OCI-LY7 (cell line): ENCODE measurements at regions not wholly inside any gene's neighbourhood (a gene's known extent, or its start where the extent isn't known, plus 50 kb on each side); places are given as distances from the start of the nearest gene placed in this dataset.

Experiments
- BruUV-seq: library from RNA; stranded (reverse); fragments of 400-500 nt; replicated peaks from 2 replicates; lab custom pipeline; 2021; lab: Mats Ljungman, UMichigan
- CTCF ChIA-PET: fragments of 300-600 bp; sonication (Branson Sonifier 250); formaldehyde crosslinking; loops from one replicate; lab custom pipeline; 2022; ENCODE audit warnings: antibody characterized with exemption; ENCODE audit not compliant: unreplicated experiment; lab: Charles Lee
- POLR2A ChIA-PET: fragments of 300-600 bp; sonication (Branson Sonifier 250); formaldehyde crosslinking; loops from one replicate; lab custom pipeline; 2022; ENCODE audit warnings: antibody characterized with exemption; lab: Charles Lee
- DNase-seq: peaks from one replicate; pipeline ENCODE4 v3.0.0-alpha.2; 2015; ENCODE audit warnings: low spot score
- H2AFZ ChIP-seq: fragments of 200-600 bp; sonication (generic), shearing (Covaris generic); 2 replicates; pipeline ENCODE4 v1.6.1; 2014; ENCODE audit warnings: mild to moderate bottlenecking, antibody characterized with exemption, low read length, moderate library complexity
- H3K27ac ChIP-seq: fragments of 200-600 bp; sonication (generic); 2 replicates; pipeline ENCODE4 v1.5.1; 2014; ENCODE audit warnings: mixed run types, low read depth, mild to moderate bottlenecking, moderate library complexity, low read length, inconsistent platforms; ENCODE audit not compliant: poor library complexity, severe bottlenecking
- H3K36me3 ChIP-seq: fragments of 200-600 bp; sonication (generic); 2 replicates; pipeline ENCODE4 v1.6.1; 2014; ENCODE audit warnings: mild to moderate bottlenecking, antibody characterized with exemption, low read length, moderate library complexity, mixed read lengths; ENCODE audit not compliant: insufficient read depth
- H3K4me1 ChIP-seq: fragments of 200-600 bp; sonication (generic); 2 replicates; pipeline ENCODE4 v1.5.1; 2014; ENCODE audit warnings: mild to moderate bottlenecking, low read length; ENCODE audit not compliant: insufficient read depth, poor library complexity, severe bottlenecking
- H3K4me2 ChIP-seq: fragments of 200-600 bp; sonication (generic); 2 replicates; pipeline ENCODE4 v1.6.1; 2014; ENCODE audit warnings: mild to moderate bottlenecking, low read length
- H3K4me3 ChIP-seq: fragments of 200-600 bp; sonication (generic); 2 replicates; pipeline ENCODE4 v1.5.1; 2014; ENCODE audit warnings: mild to moderate bottlenecking, low read depth, low read length; ENCODE audit not compliant: poor library complexity, severe bottlenecking
- H3K79me2 ChIP-seq: fragments of 200-600 bp; sonication (generic); 2 replicates; pipeline ENCODE4 v1.6.1; 2016; ENCODE audit warnings: low read depth, mild to moderate bottlenecking, low read length, moderate library complexity, mixed read lengths; ENCODE audit not compliant: insufficient read depth
- H3K9me2 ChIP-seq: fragments of 200-600 bp; sonication (generic); 2 replicates; pipeline ENCODE4 v1.6.1; 2016; ENCODE audit warnings: mild to moderate bottlenecking, low read length, mixed read lengths; ENCODE audit not compliant: insufficient read depth
- H3K9me3 ChIP-seq: fragments of 200-600 bp; sonication (generic); 2 replicates; pipeline ENCODE4 v1.6.1; 2014; ENCODE audit warnings: mild to moderate bottlenecking, mixed run types, low read length, mixed read lengths
- H4K20me1 ChIP-seq: fragments of 200-600 bp; sonication (generic); 2 replicates; pipeline ENCODE4 v1.6.1; 2014; ENCODE audit warnings: mild to moderate bottlenecking, antibody characterized with exemption, low read length, moderate library complexity, mixed read lengths; ENCODE audit not compliant: insufficient read depth
- CTCF ChIP-seq: fragments of 200-600 bp; sonication (generic); conservative IDR thresholded peaks from 2 replicates; pipeline ENCODE4 v1.5.1; 2014; ENCODE audit warnings: mild to moderate bottlenecking, antibody characterized with exemption, low read length, moderate library complexity, mixed read lengths
- EZH2phosphoT487 ChIP-seq: fragments of 200-600 bp; sonication (generic); IDR thresholded peaks from 2 replicates; pipeline ENCODE4 v1.6.1; 2018; ENCODE audit warnings: low read depth, borderline replicate concordance, mild to moderate bottlenecking, mixed run types, antibody characterized with exemption, low read length, moderate library complexity, mixed read lengths
- intact Hi-C: fragments of 100-400 bp; cut with micrococcal nuclease; formaldehyde crosslinking; loops from one replicate; pipeline ENCODE4 v1.10.0; 2022; ENCODE audit not compliant: unreplicated experiment

- Histone ChIP-seq H3K36me3 (no peaks in the 10 kb centered on the region), H3K9me3 (no peaks in the 10 kb centered on the region), H3K4me2 (no peak overlapping the region), H3K27ac (no peak overlapping the region), H3K4me1 (no peaks in the 10 kb centered on the region), H3K4me3 (no peak overlapping the region), H3K79me2 (no peaks in the 10 kb centered on the region), H3K9me2 (no peaks in the 10 kb centered on the region), H2AFZ (no peak overlapping the region), H4K20me1 (no peaks in the 10 kb centered on the region)
- no peak for DNase-seq
- intact Hi-C loops, result no loop called here
- TF ChIP-seq CTCF, result no peak
- TF ChIP-seq EZH2phosphoT487, result no peak
- BruUV-seq, result no TSS peak
- POLR2A ChIA-PET, result no interaction called here
- CTCF ChIA-PET, result no interaction called here
These were observed 222.1 kb upstream of the SPRED2 start for GRCh38 chr2:65654496-65654895.

- no peaks in the 10 kb centered on the region for H3K79me2 ChIP-seq
- no peaks in the 10 kb centered on the region for H4K20me1 ChIP-seq
- ChIA-PET CTCF (no interaction called here), POLR2A (interaction anchor here (0.6 to 0.9 kb wide), 2 partner anchors 25 to 445 kb away, joined by 3 to 5 read pairs; no protein-coding TSS in a partner anchor)
- no peak for DNase-seq
- no peak overlapping the region for H2AFZ ChIP-seq
- TF ChIP-seq CTCF, result no peak
- TF ChIP-seq EZH2phosphoT487, result no peak
- peaks cover 4% of the 10 kb centered on the region for H3K4me1 ChIP-seq
- BruUV-seq, result no TSS peak
- H3K9me3 ChIP-seq, result no peaks in the 10 kb centered on the region
- no peaks in the 10 kb centered on the region for H3K36me3 ChIP-seq
- intact Hi-C loops, result no loop called here
- no peak overlapping the region for H3K27ac ChIP-seq
- no peaks in the 10 kb centered on the region for H3K9me2 ChIP-seq
- H3K4me3 ChIP-seq, result no peak overlapping the region
- H3K4me2 ChIP-seq, result no peak overlapping the region
These were observed 219.7 kb upstream of the SPRED2 start for GRCh38 chr2:65652066-65652465.

DNA sequence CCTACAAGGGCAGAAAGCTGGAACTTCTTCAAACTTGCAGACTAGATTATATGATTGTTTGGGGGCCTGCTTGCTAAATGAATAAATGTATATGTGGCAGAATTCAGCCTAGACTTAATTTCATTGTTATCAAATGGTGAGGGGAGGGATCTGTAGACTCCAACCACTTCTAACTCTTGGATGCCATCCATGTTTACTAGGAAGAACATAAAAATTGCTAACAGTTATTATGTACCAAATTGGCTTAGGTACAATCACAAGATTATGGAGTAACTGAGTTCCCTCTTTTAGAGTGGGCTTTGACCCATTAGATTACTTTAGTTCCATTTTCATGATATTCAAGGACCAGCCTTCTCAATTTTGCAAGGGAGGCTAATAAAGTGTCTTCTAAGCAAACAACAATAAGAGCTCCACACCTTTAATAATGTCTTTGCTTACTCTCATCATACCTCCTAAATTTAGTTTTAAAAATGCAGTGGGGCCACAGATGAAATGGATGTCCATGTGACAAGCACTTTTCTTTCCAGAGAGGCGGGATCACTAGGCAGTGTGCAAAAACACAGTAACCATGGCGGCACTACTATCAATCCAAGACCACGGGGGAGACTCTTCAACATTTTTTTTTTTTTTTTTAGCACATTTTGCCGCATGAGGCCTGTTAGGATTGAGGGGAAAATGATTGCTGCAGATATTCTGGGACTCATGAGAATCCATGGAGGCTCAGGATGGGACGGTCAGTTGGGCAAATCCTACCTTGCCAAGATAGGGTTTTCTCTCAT, 217.6 kb upstream of the SPRED2 start:
- peaks cover 8% of the 10 kb centered on the region for H3K4me1 ChIP-seq
- no peaks in the 10 kb centered on the region for H3K9me3 ChIP-seq
- no peak overlapping the region for H3K27ac ChIP-seq
- H4K20me1 ChIP-seq, result no peaks in the 10 kb centered on the region
- no TSS peak for BruUV-seq
- no peak overlapping the region for H3K4me3 ChIP-seq
- H3K36me3 ChIP-seq, result no peaks in the 10 kb centered on the region
- TF ChIP-seq EZH2phosphoT487 (no peak), CTCF (no peak)
- intact Hi-C loops, result no loop called here
- H2AFZ ChIP-seq, result no peak overlapping the region
- no peak for DNase-seq
- H3K79me2 ChIP-seq, result no peaks in the 10 kb centered on the region
- POLR2A ChIA-PET, result interaction anchor here (0.7 kb wide), 1 partner anchor 37 kb away, joined by 9 read pairs; no protein-coding TSS in a partner anchor
- H3K9me2 ChIP-seq, result no peaks in the 10 kb centered on the region
- no peak overlapping the region for H3K4me2 ChIP-seq
- CTCF ChIA-PET, result no interaction called here
